ENCODE measurements at regions not wholly inside any gene's neighbourhood (a gene's known extent, or its start where the extent isn't known, plus 50 kb on each side); places are given as distances from the start of the nearest gene placed in this dataset.

GRCh38 chr14:53608369-53608768, 348.3 kb downstream of the BMP4 start:
- DNase-seq = no peak

- DNase-seq = no peak
Measured at GRCh38 chr14:53606203-53606602, 350.4 kb downstream of the BMP4 start.

- DNase-seq = no peak
Measured at GRCh38 chr14:53605562-53605961, 351.1 kb downstream of the BMP4 start.

- DNase-seq = no peak
Measured at GRCh38 chr14:53603994-53604393, 352.6 kb downstream of the BMP4 start.

GRCh38 chr14:53601409-53601808, 355.2 kb downstream of the BMP4 start:
- no peak for DNase-seq

GRCh38 chr14:53599221-53599945, 357.2 kb downstream of the BMP4 start:
- DNase-seq = no peak

GRCh38 chr14:53596853-53597525, 359.6 kb downstream of the BMP4 start:
- DNase-seq = no peak

- no peak for DNase-seq
Measured at GRCh38 chr14:53591816-53592215, 364.8 kb downstream of the BMP4 start.

GRCh38 chr14:53581504-53581903, 375.1 kb downstream of the BMP4 start:
- no peak for DNase-seq

GRCh38 chr14:53571641-53572328, 384.8 kb downstream of the BMP4 start:
- DNase-seq = no peak

- no peak for DNase-seq
Measured at GRCh38 chr14:53570411-53571387, 385.9 kb downstream of the BMP4 start.

- no peak for DNase-seq
Measured at GRCh38 chr14:53569446-53569845, 387.2 kb downstream of the BMP4 start.

- no peak for DNase-seq
Measured at GRCh38 chr14:53567236-53567780, 389.3 kb downstream of the BMP4 start.

GRCh38 chr14:53564870-53565269, 391.8 kb downstream of the BMP4 start:
- no peak for DNase-seq

GRCh38 chr14:53563628-53564027, 393.0 kb downstream of the BMP4 start:
- DNase-seq = no peak

GRCh38 chr14:53553221-53553620, 400.1 kb upstream of the DDHD1 start:
- no peak for DNase-seq

- no peak for DNase-seq
Measured at GRCh38 chr14:53551862-53552261, 398.7 kb upstream of the DDHD1 start.

- DNase-seq = no peak
Measured at GRCh38 chr14:53550776-53551175, 397.7 kb upstream of the DDHD1 start.

- DNase-seq = no peak
Measured at GRCh38 chr14:53549956-53550355, 396.8 kb upstream of the DDHD1 start.

GRCh38 chr14:53547593-53547992, 394.5 kb upstream of the DDHD1 start:
- no peak for DNase-seq

GRCh38 chr14:53545217-53545616, 392.1 kb upstream of the DDHD1 start:
- DNase-seq = no peak

- DNase-seq = no peak
Measured at GRCh38 chr14:53542732-53543131, 389.6 kb upstream of the DDHD1 start.

GRCh38 chr14:53541411-53541810, 388.3 kb upstream of the DDHD1 start:
- DNase-seq = no peak
